H4 (cell line): ENCODE measurements at regions not wholly inside any gene's neighbourhood (a gene's known extent, or its start where the extent isn't known, plus 50 kb on each side); places are given as distances from the start of the nearest gene placed in this dataset.
"Not testable (repeated sequence)": the region's sequence is repeated elsewhere in the genome, so short reads cannot be mapped to it uniquely, and the experiment has no call there.

Experiments used
- DNase-seq: peaks from one replicate; pipeline ENCODE4 v3.0.0-alpha.2; 2015; ENCODE audit warnings: low spot score

DNA sequence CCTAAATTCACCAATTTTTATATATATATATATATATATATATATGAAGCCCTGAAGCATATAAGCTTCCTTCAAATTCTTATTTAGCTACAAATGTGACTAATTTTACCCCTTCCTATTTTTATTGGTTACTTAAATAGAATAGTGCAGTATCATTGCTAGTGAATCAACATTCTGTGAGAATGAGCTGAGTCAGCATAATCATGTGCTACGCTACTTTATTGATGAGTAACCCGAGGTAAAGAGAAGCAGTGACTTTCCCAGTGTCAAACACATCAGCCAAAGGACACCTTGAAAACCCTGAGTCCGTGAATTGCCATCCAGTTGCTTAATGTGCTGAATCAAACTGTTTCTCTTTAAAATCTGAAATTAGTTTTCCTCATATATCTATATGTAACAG lies 546.2 kb downstream of the DMRTA1 start:
- no peak for DNase-seq

DNA sequence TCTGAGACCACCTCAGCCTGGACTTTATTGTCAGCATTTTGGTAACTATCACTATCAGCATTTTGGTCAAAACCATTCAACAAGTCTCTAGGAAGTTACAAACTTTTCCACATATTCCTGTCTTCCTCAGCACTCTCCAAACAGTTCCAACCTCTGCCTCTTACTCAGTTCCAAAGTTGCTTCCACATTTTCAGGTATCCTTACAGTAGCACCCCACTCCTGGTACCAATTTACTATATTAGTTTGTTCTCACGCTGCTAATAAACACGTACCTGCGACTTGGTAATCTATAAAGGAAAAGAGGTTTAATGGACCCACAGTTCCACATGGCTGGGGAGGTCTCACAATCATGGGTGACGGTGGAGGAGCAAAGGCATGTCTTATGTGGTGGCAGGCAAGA lies 551.3 kb downstream of the DMRTA1 start:
- DNase-seq: no peak

DNA sequence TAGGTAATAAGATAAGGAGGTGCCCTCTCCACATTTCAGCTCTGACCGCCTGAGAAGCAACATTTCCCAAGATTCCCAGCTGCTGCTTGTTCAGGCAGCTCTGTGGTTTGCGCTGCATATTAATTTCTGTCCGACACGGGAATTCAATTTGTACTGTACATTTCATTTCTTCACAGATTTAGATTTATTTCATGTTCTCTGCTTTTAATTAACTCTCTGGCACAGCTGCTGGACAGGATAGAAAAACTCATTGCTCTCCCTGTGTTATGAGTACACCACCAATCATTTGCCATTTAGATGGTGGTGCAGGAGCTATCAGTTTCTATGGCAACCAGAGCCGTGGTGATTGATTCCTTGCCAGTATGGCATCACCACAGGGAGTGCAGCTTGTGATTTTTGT lies 558.5 kb downstream of the DMRTA1 start:
- DNase-seq: peak; percentile 5

DNA sequence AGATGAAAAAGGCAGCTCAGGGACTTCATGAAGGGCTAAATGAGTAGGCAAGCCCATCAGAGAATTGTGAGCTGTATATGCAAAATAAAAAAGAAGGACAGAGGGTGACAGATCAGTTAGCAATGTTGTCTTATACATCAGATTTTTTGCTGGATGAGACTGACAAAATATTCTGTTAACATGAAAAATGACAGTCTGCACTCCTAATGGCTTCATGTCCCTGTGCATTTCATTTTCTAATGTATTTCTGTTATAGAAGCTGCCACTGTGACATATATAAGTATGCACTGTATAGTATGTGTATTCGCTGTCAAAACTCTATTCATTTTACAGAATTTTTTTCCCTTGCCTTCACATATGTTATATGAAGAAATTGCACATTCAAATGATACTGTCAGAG lies 559.5 kb downstream of the DMRTA1 start:
- DNase-seq: no peak

DNA sequence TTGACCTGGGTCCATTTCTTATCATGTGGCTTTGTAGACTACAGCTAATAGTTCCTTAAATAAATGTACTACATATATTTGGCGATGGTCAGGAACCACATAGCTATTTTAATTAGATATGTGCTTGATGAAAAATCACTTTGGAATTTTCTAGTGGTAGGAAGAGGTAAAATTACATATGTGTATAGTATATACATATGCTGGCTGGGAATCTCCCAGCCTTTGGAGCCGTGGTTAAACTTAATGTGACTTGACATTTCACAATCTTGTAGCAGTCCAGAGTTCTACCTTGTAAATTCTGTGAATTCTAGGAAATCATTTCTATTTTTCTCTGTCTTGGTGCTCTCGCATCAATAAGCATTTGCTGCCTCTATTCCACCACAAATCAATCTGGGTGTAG lies 565.0 kb downstream of the DMRTA1 start:
- no peak for DNase-seq

DNA sequence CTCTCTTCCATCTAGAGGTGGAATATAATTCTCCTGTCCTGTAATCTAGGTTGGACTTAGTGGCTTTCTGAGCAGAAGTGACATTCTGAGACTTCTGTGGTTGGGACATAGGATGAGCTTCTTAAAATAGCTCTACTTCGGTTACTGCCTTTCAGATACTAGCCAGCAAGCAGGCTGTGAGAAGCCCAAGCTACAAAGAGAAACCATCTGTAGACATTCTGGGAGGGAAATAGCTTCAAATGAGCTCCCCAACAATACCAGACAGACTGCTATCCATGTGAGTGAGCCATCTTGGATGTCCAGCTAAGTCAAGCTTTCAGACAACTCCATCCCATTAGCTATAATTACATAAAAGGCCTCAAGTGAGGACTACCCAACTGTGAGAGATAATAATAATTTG lies 568.9 kb downstream of the DMRTA1 start:
- no peak for DNase-seq

DNA sequence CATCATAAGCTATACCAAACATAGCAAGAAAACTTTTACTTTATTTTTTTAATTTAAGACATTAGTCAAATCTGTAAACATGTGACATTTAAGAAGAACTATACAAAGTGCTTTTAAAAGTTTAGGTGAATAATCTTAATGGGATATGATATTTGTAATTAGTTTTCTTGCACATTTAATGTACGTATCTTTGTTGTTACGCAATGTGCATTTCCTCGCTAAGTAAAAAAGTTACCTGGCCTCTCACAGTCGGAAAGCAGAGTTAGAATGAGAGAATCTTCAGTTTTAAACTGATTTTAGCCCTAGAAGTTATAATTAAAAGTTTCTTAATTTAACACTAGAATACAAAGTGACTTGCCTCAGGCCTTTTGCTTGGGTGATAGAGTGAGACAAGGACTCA lies 589.8 kb downstream of the DMRTA1 start:
- DNase-seq: no peak

DNA sequence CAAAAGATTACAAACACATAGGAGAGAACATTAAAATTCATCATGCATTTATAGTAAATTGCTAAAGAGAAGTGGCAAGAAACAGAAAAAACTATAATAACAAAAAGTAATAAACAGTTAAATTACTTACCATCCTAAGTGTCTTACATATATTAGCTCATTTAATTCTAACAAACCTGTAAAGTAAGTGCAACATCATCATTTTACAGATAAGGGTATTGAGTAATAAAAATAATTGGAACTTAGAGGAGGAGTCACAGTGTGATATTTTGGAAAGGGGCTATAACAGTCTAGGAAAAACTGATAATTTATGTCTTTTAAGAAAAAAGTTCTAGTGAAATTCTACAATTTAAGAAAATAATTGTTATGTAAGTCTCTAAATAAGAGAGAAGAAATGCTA lies 592.8 kb downstream of the DMRTA1 start:
- no peak for DNase-seq

DNA sequence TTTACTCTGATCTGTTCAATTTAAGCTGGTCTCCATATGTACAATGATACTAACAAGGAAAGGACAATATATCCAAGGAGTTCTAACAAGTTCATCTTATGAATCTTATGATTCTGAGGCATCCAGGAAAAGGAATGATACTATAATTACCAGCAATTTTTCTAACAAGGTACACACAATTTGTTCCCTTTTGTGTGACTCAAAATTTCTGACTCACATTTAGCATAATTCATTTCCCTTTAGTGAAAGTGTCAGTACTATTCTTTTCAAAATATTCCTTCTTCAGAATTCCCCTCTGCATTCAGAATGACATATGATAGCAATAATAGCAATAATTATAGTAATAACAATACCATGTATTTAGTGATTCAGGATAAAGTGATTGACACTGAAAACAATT lies 594.8 kb downstream of the DMRTA1 start:
- no peak for DNase-seq

DNA sequence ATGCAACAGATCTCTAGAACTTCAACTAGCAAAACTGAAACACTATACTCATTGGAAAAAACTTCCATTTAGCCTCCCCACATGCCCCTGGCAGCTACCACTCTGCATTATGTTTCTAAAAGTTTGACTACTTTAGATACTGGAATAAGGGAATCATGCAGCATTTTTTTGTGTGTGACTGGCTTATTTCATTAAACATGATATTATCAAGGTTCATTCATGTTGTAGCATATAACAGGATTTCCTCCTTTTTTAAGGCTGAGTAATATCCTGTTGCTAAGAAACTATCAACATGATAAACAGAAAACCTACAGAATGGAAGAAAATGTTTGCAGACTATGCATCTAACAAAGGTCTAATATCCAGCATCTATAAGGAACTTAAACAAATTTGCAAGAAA lies 597.9 kb downstream of the DMRTA1 start:
- no peak for DNase-seq

DNA sequence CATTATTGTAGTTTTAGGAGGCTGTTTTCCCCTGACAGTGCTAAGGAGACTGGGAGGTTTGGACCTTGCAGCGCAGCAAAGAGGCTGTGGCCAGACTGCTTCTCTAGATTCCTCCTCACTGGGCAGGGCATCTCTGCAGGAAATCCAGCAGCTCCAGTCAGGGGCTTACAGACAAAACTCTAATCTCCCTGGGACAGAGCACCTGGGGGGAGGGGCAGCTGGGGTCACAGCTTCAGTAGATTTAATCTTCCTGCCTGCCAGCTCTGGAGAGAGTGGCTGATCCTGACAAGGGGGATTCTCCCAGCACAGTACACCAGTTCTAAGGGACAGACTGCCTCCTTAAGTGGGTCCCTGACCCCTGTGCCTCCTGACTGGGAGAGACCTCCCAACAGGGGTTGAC lies 599.4 kb downstream of the DMRTA1 start:
- DNase-seq: not testable (repeated sequence)

DNA sequence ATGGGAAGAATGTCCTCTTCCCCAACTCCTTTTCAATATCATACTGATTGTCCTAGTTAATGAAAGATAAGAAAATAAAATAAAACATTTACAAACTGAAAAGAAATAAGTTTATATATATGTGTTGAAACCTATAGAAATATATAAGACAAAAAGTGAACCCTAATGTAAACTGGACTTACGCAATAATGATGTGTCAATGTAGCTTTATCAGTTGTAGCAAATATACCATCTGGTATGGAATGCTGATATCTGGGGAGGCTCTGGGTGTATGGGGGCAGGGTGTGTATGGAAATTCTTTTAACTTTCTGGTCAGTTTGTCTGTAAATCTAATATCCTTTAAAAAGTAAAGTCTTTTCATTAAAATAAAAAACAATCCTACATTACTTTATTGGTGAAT lies 603.9 kb downstream of the DMRTA1 start:
- DNase-seq: no peak

DNA sequence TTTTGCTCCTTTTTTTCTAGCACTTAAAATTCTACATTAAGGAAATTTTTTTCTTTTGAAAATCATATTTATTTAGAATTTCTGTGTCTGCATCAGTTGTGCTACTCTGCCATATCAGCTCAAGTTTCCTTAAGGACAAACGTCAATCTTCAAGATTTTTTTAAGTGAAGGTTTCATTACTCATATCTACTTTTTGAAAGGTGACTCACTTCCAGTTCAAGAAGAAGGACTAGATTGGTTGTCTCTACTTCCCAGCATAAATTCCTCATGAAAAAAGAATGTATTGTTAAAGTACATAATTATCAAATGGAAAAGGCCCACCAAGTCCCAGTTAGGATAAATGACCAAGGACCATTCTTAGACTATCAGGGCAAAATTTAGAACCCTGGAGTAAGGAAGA lies 626.5 kb downstream of the DMRTA1 start:
- no peak for DNase-seq

DNA sequence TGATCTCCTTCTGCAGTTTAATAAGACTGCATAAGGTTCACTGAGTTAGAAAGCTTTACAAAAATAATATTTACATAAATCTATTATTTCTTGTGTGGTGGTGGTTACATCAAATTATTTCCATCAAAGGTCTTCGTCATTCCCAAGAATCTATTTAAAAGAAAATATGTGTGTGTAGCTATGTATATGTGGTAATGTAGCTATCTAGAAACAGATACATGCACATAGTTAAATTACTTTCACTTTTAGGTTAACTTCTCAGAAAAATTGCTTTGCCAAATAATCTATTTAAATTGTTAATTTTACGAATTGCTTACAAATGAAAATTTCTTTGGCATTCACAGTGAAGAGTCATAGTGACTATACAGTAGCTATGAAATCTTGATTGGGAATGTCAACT lies 633.2 kb downstream of the DMRTA1 start:
- no peak for DNase-seq

DNA sequence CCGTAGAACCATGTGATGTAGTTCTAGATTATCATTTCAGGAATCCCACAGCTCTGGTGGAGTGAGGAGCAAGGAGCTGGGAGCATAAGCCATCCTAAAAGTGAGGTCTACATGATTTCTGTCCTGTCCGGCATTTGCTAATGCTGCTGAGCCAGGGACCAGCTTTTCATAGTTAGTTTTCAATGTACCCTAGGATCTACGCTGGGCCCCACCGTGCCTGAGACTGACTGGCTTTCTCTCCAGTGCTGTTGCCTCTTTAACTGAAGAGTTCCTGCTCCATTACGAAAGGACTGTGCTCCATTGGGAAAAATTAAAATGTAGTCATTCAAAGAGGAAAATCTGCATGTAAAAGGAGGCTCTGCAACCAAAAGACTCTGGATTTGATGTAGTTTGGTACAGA lies 634.8 kb downstream of the DMRTA1 start:
- no peak for DNase-seq

DNA sequence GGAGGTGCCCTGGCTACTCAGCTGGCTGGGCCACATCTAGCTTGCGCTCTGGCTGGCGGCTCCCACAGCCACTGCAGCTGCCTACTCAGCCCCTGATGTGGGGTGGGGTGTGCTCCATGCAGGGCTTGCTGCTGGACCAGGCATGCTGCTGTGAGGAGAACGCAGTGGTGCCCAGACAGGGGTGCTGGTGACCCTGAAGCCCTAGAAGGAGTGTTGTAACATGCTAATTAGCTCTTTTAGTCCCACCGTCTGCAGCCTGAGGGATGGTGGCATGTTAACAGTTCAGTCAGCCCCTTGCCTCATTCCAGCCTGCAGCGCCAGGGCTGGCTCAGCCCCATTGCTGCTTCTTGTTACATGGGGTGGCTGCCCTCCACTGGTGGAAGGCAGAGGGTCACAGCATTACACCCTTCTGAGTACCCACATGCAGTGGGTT lies 642.3 kb downstream of the DMRTA1 start:
- DNase-seq: peak; percentile 10

DNA sequence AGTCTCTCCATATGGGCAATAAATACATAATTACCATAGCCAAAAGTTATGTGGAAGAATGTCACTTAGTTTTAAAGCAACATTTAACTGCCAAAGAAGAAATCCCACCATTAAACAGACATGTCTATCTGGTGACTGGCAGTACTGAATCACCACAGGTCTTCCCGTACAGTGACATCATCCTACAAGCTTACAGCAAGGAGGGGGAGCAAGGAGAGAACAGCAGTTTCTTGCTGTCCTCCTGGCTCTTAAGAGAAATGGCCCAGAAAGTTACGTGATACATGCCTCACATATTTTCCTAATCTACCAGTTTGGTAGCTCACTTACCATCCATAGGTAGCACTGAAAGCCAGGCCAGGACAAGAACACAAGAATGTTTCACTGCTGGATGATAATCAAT lies 671.0 kb downstream of the DMRTA1 start:
- peak; percentile 35 for DNase-seq

DNA sequence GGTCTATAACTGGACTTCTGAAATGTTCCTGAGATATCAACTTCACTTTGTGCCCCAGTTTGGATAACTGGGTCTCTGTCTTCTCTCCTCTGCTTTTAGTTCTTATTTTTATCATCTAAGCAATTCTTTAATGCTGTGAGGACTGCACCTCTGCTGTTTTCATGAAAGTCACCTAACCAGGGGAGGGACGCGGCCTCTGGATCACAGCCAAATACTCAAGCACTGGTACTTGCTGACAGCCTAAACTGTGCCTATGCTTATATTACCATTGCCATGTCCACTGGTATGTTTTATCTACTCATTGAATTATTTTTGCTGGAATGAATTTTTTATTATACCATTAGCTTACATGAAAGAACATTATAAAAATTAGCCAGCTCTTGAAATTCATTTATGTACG lies 674.0 kb downstream of the DMRTA1 start:
- no peak for DNase-seq

DNA sequence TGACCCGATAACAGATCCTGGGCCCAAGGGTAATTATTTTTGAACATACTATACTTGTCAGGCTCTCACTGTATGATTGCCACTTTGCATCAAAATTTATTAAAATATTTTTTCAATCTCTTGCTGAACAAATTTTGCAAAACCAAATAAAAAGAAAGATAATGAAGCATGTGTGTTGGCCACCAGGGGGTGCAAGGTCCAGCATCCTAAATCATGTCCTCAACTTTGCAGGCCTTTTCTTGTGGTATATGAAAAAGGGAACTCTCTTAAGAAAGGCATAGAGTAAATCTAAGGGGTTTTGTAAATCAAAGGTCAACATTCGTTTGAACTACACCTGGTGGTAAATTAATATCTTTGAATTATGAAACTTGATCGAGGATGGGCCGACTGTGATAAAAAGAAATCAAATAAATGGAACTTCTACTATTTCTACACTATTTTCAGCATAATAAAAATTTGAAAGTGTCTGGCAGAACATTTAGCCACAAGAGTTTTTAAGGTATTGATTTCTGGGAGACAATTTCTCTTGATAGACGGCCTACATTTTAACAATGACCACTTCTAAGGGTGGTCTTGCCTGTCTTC lies 676.5 kb downstream of the DMRTA1 start:
- peak; percentile 26 for DNase-seq

DNA sequence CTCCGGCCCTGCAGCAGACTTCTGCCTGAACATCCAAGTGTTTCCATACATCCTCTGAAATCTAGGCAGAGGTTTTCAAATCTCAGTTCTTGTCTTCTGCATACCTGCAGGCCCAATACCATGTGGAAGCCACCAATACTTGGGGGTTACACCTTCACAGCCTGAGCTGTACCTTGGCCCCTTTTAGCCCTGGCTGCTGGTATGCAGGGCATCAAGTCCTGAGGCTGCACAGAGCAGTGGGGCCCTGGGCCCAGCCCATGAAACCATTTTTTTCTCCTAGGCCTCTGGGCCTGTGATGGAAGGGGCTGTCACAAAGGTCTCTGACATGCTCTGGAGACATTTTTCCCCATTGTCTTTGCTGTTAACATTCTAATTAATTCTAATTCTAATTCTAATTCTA lies 680.6 kb downstream of the ELAVL2 start:
- no peak for DNase-seq

DNA sequence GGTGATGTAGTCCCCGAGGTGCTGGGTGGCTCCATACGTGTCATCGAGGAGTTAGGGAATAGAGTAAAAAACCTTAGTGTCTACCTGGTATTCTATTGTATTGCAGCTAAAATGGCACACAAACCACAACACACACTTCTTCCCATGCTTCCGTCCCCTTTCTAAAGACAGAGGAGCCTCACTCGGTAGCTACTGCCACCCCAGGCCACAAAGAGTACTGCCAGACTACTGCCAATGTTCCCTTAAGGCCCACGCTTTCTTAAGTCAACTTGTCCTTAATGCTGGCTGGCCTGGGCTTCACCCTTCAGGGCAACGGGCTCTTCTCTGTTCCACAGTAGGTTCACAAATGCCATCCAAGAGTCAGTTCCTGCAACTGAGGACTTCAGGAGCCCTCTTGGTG lies 673.0 kb downstream of the ELAVL2 start:
- no peak for DNase-seq

DNA sequence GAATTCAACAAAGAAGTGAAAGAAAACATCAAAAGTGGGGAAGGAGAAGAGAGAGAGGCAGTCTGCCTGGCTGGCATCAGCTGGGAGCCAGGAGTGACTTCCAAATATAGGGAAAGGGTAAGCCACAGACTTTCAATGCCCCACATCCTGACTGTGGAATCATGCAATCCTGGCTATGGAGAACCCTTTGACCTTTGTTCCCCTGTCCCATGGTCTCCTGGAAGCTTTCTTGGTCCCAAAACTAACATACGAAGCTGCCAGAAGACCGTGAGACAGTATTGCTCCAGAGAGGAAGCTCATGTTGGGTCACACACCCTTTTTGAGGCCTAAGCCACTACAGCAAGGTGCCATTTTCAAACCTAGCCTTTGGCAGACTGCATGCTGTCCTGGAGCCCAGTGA lies 665.5 kb downstream of the ELAVL2 start:
- DNase-seq: no peak

DNA sequence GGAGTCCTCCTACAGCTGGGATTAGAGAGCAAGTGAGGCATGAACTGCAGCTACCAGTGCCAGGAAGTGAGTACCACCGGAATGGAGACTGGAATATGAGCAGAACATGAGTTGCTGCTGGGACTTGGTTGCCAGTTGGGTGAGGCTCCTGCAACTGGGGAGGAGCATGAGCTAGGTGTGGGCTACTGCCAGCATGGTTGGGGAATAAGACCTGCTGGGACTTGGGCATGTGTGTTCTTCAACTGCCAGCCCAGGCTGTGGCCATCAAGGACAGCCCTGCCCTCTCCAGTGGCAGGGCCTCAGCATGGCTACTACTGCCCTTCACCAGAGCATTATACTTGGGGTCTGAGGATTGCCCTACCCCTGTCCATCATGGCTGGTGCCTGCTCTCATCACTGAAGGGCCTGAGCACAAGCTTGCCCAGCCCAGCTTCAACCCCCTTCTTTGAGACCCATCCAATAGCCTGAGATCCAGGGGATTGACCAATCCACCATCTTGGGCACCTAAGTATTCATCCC lies 665.0 kb downstream of the ELAVL2 start:
- no peak for DNase-seq

DNA sequence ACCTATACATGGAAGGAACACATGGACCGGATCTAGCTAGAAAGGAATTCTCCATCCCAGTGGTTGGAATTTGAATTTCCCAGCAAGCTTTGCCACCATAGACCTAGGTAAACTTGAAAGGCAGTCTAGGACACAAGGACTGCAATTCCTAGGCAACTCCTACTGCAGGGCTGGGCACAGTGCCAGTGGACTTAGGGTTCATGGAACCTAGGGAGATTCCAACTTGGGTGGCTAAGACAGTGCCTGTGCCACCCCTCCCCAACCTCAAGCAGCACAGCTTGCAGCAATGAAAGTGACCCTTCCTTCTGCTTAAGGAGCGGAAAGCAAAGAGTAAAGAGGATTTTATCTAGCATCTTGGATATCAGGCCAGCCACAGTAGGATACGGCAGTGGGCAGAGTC lies 663.3 kb downstream of the ELAVL2 start:
- no peak for DNase-seq

DNA sequence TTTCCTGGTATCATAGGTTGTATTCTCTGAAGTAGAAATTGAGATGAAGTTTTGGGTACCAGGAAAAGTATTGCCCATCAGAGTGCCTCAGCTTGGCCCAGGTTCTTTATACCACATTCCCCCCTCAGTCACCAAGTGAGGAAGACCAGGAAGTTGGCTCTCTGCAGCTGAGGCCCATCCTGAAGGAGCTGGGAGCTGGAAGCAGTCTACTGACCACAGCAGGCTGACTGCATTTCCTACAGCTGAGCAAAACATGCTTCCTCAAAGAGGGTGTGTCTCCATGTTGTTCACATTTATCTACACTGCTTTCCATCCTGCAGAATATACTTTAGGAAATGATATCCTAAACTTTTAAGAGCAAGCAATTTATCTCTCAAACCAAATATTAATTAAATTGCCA lies 654.6 kb downstream of the ELAVL2 start:
- DNase-seq: no peak
